Neural crest cell (in vitro differentiated cells): ENCODE measurements at regions not wholly inside any gene's neighbourhood (a gene's known extent, or its start where the extent isn't known, plus 50 kb on each side); places are given as distances from the start of the nearest gene placed in this dataset.

ENCODE experiments used
- DNase-seq: peaks from one replicate; pipeline ENCODE4 v3.0.0; 2021; ENCODE audit warnings: low read depth, mixed read lengths, low spot score
- H3K27ac Mint-ChIP-seq: one replicate; pipeline ENCODE4 v1.8.0; 2021; ENCODE audit warnings: mild to moderate bottlenecking, mixed read lengths; ENCODE audit not compliant: unreplicated experiment
- H3K27me3 Mint-ChIP-seq: 2 replicates; pipeline ENCODE4 v1.8.0; 2021; ENCODE audit warnings: low read depth, mild to moderate bottlenecking, mixed read lengths
- H3K36me3 Mint-ChIP-seq: 2 replicates; pipeline ENCODE4 v1.8.0; 2021; ENCODE audit warnings: low read depth, mild to moderate bottlenecking, mixed read lengths
- H3K4me1 Mint-ChIP-seq: 2 replicates; pipeline ENCODE4 v1.8.0; 2021; ENCODE audit warnings: mixed read lengths
- H3K4me3 Mint-ChIP-seq: one replicate; pipeline ENCODE4 v1.8.0; 2021; ENCODE audit warnings: mild to moderate bottlenecking, mixed read lengths
- H3K9me3 Mint-ChIP-seq: 2 replicates; pipeline ENCODE4 v1.8.0; 2021; ENCODE audit warnings: mixed read lengths
- TF ChIP-seq, protein P1 (sequence below): fragments of 200-600 bp; sonication (generic); conservative IDR thresholded peaks from 2 replicates; pipeline ENCODE4 v1.5.0; 2021; ENCODE audit warnings: antibody characterized with exemption, mild to moderate bottlenecking

GRCh38 chr3:39000008-39000450 is 51.7 kb downstream of the SCN11A start:
- no peak overlapping the region for H3K4me3 Mint-ChIP-seq

DNA sequence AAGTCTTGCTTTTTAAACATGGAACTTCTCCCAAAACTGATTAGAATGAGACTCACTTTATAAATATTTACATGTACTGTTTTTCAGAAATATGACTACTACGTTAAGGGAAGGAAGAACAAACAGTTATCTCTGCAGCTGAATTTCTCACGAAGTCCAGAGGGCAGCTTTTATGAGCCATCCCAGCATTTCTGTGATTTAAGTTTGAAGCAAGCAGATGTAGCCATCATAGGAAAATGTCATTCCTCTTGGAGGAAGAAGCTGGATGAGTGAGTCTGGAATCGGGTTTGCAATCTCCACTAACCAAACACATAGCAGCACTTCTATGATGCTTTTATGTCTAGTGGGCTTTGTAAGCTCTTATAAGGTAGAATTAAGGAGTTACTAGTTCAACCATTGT is 53.7 kb downstream of the SCN11A start:
- no peak for DNase-seq
- TF ChIP-seq, protein P1, sequence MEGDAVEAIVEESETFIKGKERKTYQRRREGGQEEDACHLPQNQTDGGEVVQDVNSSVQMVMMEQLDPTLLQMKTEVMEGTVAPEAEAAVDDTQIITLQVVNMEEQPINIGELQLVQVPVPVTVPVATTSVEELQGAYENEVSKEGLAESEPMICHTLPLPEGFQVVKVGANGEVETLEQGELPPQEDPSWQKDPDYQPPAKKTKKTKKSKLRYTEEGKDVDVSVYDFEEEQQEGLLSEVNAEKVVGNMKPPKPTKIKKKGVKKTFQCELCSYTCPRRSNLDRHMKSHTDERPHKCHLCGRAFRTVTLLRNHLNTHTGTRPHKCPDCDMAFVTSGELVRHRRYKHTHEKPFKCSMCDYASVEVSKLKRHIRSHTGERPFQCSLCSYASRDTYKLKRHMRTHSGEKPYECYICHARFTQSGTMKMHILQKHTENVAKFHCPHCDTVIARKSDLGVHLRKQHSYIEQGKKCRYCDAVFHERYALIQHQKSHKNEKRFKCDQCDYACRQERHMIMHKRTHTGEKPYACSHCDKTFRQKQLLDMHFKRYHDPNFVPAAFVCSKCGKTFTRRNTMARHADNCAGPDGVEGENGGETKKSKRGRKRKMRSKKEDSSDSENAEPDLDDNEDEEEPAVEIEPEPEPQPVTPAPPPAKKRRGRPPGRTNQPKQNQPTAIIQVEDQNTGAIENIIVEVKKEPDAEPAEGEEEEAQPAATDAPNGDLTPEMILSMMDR = no peak

More at GRCh38 chr3:39000008-39000450, 51.7 kb downstream of the SCN11A start:
- no peaks in the 10 kb centered on the region for H3K4me1 Mint-ChIP-seq
- peaks cover 2% of the 10 kb centered on the region for H3K9me3 Mint-ChIP-seq
- DNase-seq = no peak
- TF ChIP-seq, protein P1 = peak; percentile 82
- no peaks in the 10 kb centered on the region for H3K27me3 Mint-ChIP-seq
- no peaks in the 10 kb centered on the region for H3K36me3 Mint-ChIP-seq
- no peak overlapping the region for H3K27ac Mint-ChIP-seq

GRCh38 chr3:38996193-38996592 is 55.6 kb downstream of the SCN11A start:
- no peaks in the 10 kb centered on the region for H3K27me3 Mint-ChIP-seq
- H3K36me3 Mint-ChIP-seq = no peaks in the 10 kb centered on the region
- H3K27ac Mint-ChIP-seq = no peak overlapping the region
- no peaks in the 10 kb centered on the region for H3K4me1 Mint-ChIP-seq
- no peak for DNase-seq
- TF ChIP-seq, protein P1 = no peak
- no peak overlapping the region for H3K4me3 Mint-ChIP-seq
- no peaks in the 10 kb centered on the region for H3K9me3 Mint-ChIP-seq

More for the DNA sequence above, 53.7 kb downstream of the SCN11A start:
- Mint-ChIP-seq H3K4me3 (no peak overlapping the region), H3K27me3 (no peaks in the 10 kb centered on the region), H3K9me3 (no peaks in the 10 kb centered on the region), H3K36me3 (no peaks in the 10 kb centered on the region), H3K4me1 (no peaks in the 10 kb centered on the region), H3K27ac (no peak overlapping the region)

- Mint-ChIP-seq H3K9me3 (no peaks in the 10 kb centered on the region), H3K4me3 (no peak overlapping the region), H3K27me3 (no peaks in the 10 kb centered on the region), H3K27ac (no peak overlapping the region), H3K4me1 (no peaks in the 10 kb centered on the region), H3K36me3 (no peaks in the 10 kb centered on the region)
- TF ChIP-seq, protein P1 = no peak
- DNase-seq = no peak
Observed at GRCh38 chr3:38994251-38994650, 57.5 kb downstream of the SCN11A start.

DNA sequence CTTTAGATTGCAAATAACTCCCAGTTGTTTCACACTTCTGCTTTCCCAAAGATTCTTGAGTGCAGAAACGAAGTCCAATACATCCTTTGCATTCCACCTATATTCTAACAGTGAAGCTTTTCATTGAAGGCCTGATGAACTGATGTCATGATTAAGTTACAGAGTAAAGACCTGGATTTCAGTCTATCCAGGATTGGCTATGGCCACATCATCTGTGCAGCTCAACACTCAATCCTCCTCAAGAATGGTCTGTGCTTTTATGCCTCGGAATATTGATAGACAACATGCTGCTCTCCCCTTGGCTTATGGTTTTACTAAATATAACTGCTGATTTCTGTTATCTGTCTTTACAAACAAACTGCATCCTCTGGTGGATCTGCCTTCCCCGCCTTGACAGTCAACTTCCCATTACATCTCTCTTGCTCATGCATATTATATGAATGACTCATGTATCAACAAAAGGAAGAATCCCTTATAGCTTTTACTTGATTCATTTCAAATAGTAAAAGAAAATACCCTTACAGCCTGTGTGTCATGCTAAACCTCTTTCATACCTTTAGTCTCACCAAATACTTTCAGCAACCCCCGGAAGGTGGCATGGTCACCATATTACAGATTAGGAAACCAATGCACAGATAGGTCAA is 59.5 kb downstream of the SCN11A start:
- no peak for DNase-seq
- no peak overlapping the region for H3K4me3 Mint-ChIP-seq
- no peaks in the 10 kb centered on the region for H3K9me3 Mint-ChIP-seq
- H3K27ac Mint-ChIP-seq = peak overlapping the region; percentile 4
- H3K36me3 Mint-ChIP-seq = no peaks in the 10 kb centered on the region
- peaks cover 4% of the 10 kb centered on the region for H3K27me3 Mint-ChIP-seq
- H3K4me1 Mint-ChIP-seq = no peaks in the 10 kb centered on the region
- TF ChIP-seq, protein P1 = no peak
